ENCODE measurements at regions not wholly inside any gene's neighbourhood (a gene's known extent, or its start where the extent isn't known, plus 50 kb on each side); places are given as distances from the start of the nearest gene placed in this dataset.

- TF ChIP-seq, protein P1, sequence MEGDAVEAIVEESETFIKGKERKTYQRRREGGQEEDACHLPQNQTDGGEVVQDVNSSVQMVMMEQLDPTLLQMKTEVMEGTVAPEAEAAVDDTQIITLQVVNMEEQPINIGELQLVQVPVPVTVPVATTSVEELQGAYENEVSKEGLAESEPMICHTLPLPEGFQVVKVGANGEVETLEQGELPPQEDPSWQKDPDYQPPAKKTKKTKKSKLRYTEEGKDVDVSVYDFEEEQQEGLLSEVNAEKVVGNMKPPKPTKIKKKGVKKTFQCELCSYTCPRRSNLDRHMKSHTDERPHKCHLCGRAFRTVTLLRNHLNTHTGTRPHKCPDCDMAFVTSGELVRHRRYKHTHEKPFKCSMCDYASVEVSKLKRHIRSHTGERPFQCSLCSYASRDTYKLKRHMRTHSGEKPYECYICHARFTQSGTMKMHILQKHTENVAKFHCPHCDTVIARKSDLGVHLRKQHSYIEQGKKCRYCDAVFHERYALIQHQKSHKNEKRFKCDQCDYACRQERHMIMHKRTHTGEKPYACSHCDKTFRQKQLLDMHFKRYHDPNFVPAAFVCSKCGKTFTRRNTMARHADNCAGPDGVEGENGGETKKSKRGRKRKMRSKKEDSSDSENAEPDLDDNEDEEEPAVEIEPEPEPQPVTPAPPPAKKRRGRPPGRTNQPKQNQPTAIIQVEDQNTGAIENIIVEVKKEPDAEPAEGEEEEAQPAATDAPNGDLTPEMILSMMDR (IDR thresholded peaks at IDR 0.05): no peak
- TF ChIP-seq POLR2A (IDR thresholded peaks at IDR 0.05): no peak
Measured at GRCh38 chr17:74118504-74118903, 85.0 kb upstream of the RPL38 start.

Data from uterus (tissue), 2 donors.